ENCODE measurements at regions not wholly inside any gene's neighbourhood (a gene's known extent, or its start where the extent isn't known, plus 50 kb on each side); places are given as distances from the start of the nearest gene placed in this dataset.
"Not testable (repeated sequence)": the region's sequence is repeated elsewhere in the genome, so short reads cannot be mapped to it uniquely, and the experiment has no call there.

DNA sequence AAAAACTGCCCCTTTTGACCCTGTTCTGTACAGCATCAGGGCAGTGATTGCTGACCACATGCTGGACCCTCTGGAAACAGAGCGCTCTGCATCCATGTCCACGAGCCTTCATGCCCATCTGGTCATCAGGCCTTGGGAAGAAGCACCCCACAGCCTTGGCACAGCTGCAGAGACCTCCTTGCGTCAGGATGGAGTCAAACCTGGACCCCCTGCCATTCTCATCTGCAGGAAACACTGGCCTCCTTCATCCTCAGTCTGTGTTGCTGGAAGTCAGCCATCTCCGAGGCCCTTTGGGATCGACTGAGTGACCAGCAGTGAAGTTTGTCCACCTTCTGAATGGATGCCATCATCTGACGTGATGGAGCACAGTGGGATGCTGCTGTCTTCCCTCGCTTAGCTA lies 2138.3 kb upstream of the DEFB115 start:
- H3K4me3 ChIP-seq, result no peak overlapping the region
- no peak overlapping the region for H3K27ac ChIP-seq

DNA sequence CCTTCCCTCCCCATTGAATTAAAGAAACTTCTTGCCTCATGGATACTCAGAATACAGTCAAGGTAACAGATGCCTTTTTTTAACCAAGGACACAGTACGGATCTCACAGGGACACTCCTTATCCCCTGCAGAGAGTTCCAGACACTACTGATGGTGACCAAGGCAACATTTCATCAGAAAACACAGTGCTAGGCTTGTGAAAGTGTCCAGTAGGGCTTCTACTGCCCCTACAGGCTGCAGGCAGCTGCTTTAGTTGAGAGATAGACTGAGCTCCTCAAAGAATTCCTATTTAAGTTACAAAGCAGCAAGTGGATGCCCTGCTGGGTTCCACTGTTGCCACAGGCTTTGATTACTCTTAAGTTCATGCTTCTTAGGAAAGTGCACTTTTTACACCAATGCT lies 2137.8 kb upstream of the DEFB115 start:
- not testable (repeated sequence) for H3K27ac ChIP-seq, H3K4me3 ChIP-seq

DNA sequence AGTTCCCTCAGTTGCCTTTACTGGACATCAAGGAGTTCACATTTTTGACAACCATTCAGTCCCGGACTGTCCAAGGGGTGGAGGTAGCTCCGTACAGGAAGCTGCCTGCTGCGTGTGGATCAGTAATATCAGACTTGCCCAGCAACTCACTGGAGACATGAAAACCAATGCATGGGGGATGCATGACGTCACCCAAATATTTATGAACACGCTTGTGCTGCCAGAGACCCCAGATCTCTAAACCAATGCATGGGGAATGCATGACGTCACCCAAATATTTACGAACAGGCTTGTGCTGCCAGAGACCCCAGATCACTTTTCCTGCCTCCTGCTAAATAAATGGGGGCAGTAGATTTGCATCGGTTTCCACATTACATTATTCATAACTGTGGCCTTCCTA lies 2137.4 kb upstream of the DEFB115 start:
- H3K4me3 ChIP-seq, result not testable (repeated sequence)

DNA sequence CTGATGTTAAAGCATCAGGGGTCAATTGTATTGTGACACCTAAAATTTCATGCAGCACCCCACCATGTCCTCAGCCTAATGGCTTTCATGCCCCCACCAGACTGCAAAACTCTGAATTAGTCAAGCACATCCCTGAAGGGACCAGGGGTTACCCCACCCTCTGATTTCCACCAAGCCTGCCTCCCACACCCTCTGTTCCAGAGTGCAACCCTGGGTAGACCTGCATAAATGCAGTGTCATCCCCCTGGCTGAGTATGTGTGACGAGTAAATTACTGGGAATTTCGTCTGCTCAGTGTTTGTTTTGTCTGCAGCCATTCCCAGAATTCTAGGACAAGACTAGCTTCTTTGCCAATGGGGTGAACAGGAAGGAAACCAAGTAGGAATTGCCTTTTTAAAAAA lies 2136.9 kb upstream of the DEFB115 start:
- not testable (repeated sequence) for H3K27ac ChIP-seq

More for the DNA sequence above, 2137.4 kb upstream of the DEFB115 start:
- H3K27ac ChIP-seq, result not testable (repeated sequence)

DNA sequence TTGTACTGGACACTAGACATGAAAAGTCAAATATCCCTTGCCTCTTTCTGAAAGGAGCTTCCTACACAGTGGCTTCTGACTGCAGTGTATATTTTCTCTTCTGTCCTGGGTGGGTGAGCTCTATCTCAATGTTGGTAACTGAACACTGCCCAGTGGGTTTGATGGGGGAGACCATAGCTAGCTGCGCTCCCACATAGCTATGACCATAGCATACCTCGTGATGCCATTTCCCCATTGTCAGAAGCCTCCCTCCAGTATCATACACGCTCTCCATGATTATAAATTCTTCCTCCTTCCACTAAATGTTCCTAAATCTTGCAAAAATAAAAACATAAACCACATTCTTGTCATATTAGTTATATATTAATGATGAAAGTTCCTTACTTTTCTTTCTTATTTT lies 2134.7 kb upstream of the DEFB115 start:
- H3K27ac ChIP-seq, H3K4me3 ChIP-seq: not testable (repeated sequence)

More for the DNA sequence above, 2136.9 kb upstream of the DEFB115 start:
- not testable (repeated sequence) for H3K4me3 ChIP-seq

DNA sequence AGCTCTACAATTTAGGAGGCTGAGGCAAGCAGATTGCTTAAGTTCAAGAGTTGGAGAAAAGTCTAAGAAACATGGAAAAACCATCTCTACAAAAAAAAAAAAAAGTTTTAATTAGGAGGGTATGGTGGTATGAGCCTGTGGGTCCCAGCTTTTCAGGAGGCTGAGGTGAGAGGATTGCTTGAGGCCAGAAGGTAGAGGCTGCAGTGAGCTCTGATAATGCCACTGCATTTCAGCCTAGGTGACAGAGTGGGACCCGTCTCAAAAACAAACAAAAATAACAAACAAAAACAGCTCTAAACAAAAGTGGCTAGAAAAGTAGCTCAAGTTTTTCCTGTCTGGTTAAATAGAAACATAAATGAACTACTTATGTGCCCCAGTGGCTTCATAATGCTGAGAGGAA lies 2133.6 kb upstream of the DEFB115 start:
- H3K27ac ChIP-seq, result no peak overlapping the region
- no peak overlapping the region for H3K4me3 ChIP-seq
